ENCODE measurements at regions not wholly inside any gene's neighbourhood (a gene's known extent, or its start where the extent isn't known, plus 50 kb on each side); places are given as distances from the start of the nearest gene placed in this dataset.

- intact Hi-C loops (cut with DNase I), result no loop called here
- no peaks in the 10 kb centered on the region for H3K4me1 ChIP-seq (replicated peaks in 1 of 2)
- no peaks in the 10 kb centered on the region for H3K27me3 ChIP-seq
- H3K27ac ChIP-seq, result no peak overlapping the region
- no peaks in the 10 kb centered on the region for H3K9me3 ChIP-seq (replicated peaks in 1 of 3)
- H3K4me3 ChIP-seq, result no peak overlapping the region
- DNase-seq, result no peak
- no peaks in the 10 kb centered on the region for H3K36me3 ChIP-seq (replicated peaks in 1 of 2)
- 42 to 67% (median 46%) methylated on average over 3 of the region's 3 CpGs for WGBS, 4 donors
- TF ChIP-seq POLR2A (IDR thresholded peaks at IDR 0.05) (no peak), CTCF (IDR thresholded peaks at IDR 0.05) (no peak)
These were observed 266.1 kb downstream of the TSHZ3 start for GRCh38 chr19:31083105-31083504.

- Histone ChIP-seq H3K9me3 (replicated peaks in 1 of 3) (no peaks in the 10 kb centered on the region), H3K4me1 (replicated peaks in 1 of 2) (no peaks in the 10 kb centered on the region), H3K27me3 (no peaks in the 10 kb centered on the region), H3K27ac (no peak overlapping the region), H3K4me3 (no peak overlapping the region), H3K36me3 (replicated peaks in 1 of 2) (no peaks in the 10 kb centered on the region)
- no peak for TF ChIP-seq POLR2A (IDR thresholded peaks at IDR 0.05)
- intact Hi-C loops (cut with DNase I), result no loop called here
- no peak for DNase-seq
- WGBS, 4 donors, result 65 to 75% (median 68%) methylated on average over 6 of the region's 6 CpGs
These were observed 274.0 kb downstream of the TSHZ3 start for GRCh38 chr19:31075146-31075655.

- intact Hi-C loops (cut with DNase I), result no loop called here
- no peak for DNase-seq
- H3K36me3 ChIP-seq (replicated peaks in 1 of 2), result no peaks in the 10 kb centered on the region
- 54 to 62% (median 56%) methylated on average over 13 of the region's 13 CpGs for WGBS, 4 donors
- no peak for TF ChIP-seq POLR2A (IDR thresholded peaks at IDR 0.05)
- no peak for TF ChIP-seq CTCF (IDR thresholded peaks at IDR 0.05)
- H3K4me1 ChIP-seq (replicated peaks in 1 of 2), result no peaks in the 10 kb centered on the region
- no peaks in the 10 kb centered on the region for H3K27me3 ChIP-seq
- no peak overlapping the region for H3K4me3 ChIP-seq
- H3K27ac ChIP-seq, result no peak overlapping the region
- H3K9me3 ChIP-seq (replicated peaks in 1 of 3), result no peaks in the 10 kb centered on the region
These were observed 274.8 kb downstream of the TSHZ3 start for GRCh38 chr19:31074199-31075125.

- no peak overlapping the region for H3K27ac ChIP-seq
- intact Hi-C loops (cut with DNase I), result no loop called here
- H3K4me3 ChIP-seq, result no peak overlapping the region
- no peaks in the 10 kb centered on the region for H3K9me3 ChIP-seq (replicated peaks in 1 of 3)
- no peaks in the 10 kb centered on the region for H3K27me3 ChIP-seq
- no peak for DNase-seq
- TF ChIP-seq CTCF (IDR thresholded peaks at IDR 0.05) (no peak), POLR2A (IDR thresholded peaks at IDR 0.05) (no peak)
- no peaks in the 10 kb centered on the region for H3K36me3 ChIP-seq (replicated peaks in 1 of 2)
- no peaks in the 10 kb centered on the region for H3K4me1 ChIP-seq (replicated peaks in 1 of 2)
- WGBS, 4 donors, result 24 to 33% (median 29%) methylated on average over 9 of the region's 9 CpGs
These were observed 275.6 kb downstream of the TSHZ3 start for GRCh38 chr19:31073485-31074198.

Data from adrenal gland (tissue), 9 donors.